MM.1S (cell line): ENCODE measurements at regions not wholly inside any gene's neighbourhood (a gene's known extent, or its start where the extent isn't known, plus 50 kb on each side); places are given as distances from the start of the nearest gene placed in this dataset.

Source experiments
- CTCF ChIP-seq: fragments of 300-600 bp; sonication (generic); IDR thresholded peaks from 2 replicates; pipeline ENCODE4 v1.5.1; 2016; ENCODE audit warnings: antibody characterized with exemption, low read length, mixed read lengths
- EZH2phosphoT487 ChIP-seq: fragments of 300-600 bp; sonication (generic); IDR thresholded peaks from 2 replicates; pipeline ENCODE4 v1.6.1; 2018; ENCODE audit warnings: antibody characterized with exemption, low read length

DNA sequence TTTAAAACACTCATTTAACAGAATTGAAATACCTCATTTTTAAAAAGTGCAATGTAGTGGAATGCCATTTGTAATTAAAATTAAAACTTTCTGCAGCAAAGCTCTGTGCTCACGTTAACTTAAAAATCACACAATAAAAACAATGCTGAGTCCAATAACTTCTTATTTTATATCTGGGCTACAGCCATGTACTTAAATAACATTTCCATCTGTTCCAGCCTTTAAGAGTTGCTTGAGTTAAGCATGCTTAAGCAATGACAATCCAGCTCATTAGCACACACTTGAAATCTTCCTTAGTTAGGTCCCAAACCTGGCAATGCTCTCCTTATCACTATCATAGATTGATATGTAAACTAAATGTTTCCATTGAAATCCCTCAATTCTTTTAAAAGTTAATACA is 132.3 kb upstream of the CDH12 start:
- TF ChIP-seq CTCF (no peak), EZH2phosphoT487 (no peak)
